HFFc6 (cell line): ENCODE measurements at regions not wholly inside any gene's neighbourhood (a gene's known extent, or its start where the extent isn't known, plus 50 kb on each side); places are given as distances from the start of the nearest gene placed in this dataset.

ENCODE experiments used
- DNase-seq: peaks from one replicate; pipeline ENCODE4 v3.0.0-alpha.2; 2018
- H3K27ac Mint-ChIP-seq: 2 replicates; pipeline ENCODE4 v1.8.0; 2020; ENCODE audit warnings: mild to moderate bottlenecking, mixed read lengths
- H3K27me3 Mint-ChIP-seq: 2 replicates; pipeline ENCODE4 v1.8.0; 2021; ENCODE audit warnings: mild to moderate bottlenecking, moderate library complexity, mixed read lengths; ENCODE audit not compliant: insufficient read depth
- H3K36me3 Mint-ChIP-seq: 2 replicates; pipeline ENCODE4 v1.8.0; 2021; ENCODE audit warnings: low read depth, mixed read lengths
- H3K4me1 Mint-ChIP-seq: 2 replicates; pipeline ENCODE4 v1.8.0; 2020; ENCODE audit warnings: low read depth, mixed read lengths
- H3K4me3 Mint-ChIP-seq: 2 replicates; pipeline ENCODE4 v1.8.0; 2020; ENCODE audit warnings: mild to moderate bottlenecking, moderate library complexity, mixed read lengths
- H3K9me3 Mint-ChIP-seq: 2 replicates; pipeline ENCODE4 v1.8.0; 2020; ENCODE audit warnings: mild to moderate bottlenecking, mixed read lengths
- TF ChIP-seq, protein P1 (sequence below): fragments of 200-600 bp; sonication (generic); IDR thresholded peaks from 2 replicates; pipeline ENCODE4 v1.5.0; 2021; ENCODE audit warnings: antibody characterized with exemption, mild to moderate bottlenecking

DNA sequence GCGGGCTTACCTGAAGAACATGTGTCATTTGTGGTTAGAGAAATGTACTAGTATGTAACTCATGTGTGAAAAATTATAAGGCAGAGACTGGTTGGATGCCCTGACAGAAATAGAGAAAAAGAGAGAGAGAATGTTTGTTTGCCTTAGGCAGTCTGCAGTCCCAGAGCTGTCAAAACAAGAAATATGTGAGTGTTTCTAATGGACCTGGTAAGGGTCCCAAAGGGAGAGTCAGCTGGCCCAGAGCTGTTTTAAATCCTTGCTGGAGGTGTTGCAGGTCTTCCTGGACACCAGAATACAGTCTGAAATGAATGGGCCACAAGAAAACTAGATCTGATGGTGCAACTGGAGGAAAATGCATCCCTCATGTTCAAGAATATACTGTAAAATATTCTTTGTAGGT, 158.3 kb upstream of the OGFRL1 start:
- Mint-ChIP-seq H3K36me3 (no peaks in the 10 kb centered on the region), H3K27me3 (peaks cover 3% of the 10 kb centered on the region)
- TF ChIP-seq, protein P1, sequence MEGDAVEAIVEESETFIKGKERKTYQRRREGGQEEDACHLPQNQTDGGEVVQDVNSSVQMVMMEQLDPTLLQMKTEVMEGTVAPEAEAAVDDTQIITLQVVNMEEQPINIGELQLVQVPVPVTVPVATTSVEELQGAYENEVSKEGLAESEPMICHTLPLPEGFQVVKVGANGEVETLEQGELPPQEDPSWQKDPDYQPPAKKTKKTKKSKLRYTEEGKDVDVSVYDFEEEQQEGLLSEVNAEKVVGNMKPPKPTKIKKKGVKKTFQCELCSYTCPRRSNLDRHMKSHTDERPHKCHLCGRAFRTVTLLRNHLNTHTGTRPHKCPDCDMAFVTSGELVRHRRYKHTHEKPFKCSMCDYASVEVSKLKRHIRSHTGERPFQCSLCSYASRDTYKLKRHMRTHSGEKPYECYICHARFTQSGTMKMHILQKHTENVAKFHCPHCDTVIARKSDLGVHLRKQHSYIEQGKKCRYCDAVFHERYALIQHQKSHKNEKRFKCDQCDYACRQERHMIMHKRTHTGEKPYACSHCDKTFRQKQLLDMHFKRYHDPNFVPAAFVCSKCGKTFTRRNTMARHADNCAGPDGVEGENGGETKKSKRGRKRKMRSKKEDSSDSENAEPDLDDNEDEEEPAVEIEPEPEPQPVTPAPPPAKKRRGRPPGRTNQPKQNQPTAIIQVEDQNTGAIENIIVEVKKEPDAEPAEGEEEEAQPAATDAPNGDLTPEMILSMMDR, result no peak

DNA sequence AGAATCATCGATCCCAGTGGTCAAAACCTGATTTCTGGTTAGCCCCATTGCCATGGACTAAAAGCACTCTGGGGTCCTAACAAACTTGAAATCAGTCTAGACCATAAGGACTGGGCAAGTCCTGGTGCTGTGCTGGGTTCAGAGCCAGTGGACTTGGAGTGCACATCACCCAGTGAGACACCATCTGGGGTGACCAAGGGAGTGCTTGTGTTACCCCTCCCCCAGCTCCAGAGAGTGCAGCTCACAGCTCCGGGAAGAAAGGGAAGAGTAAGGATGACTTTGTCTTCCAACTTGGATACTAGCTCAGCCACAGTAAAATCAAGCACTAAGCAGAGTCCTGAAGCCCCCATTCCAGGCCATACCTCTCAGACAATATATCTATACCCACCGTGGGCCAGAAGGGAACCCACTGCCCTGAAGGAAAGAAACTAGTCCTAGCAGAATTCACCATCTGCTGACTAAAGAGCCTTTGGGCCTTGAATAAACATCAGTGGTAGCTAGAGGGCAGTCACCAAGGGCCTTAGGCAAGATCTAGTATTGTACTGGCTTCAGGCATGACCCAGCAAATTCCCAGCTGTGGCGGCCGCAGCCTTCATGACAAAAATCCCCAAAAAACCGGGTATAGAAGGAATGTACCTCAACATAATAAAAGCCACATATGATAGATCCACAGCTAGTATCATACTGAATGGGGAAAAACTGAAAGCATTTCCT, 153.5 kb upstream of the OGFRL1 start:
- no peak overlapping the region for H3K27ac Mint-ChIP-seq
- no peaks in the 10 kb centered on the region for H3K36me3 Mint-ChIP-seq
- DNase-seq, result no peak
- H3K4me3 Mint-ChIP-seq, result no peak overlapping the region
- H3K27me3 Mint-ChIP-seq, result peaks cover 9% of the 10 kb centered on the region
- peaks cover 6% of the 10 kb centered on the region; the same call in 1 of the 2 replicates for H3K4me1 Mint-ChIP-seq
- H3K9me3 Mint-ChIP-seq, result no peaks in the 10 kb centered on the region
- TF ChIP-seq, protein P1, result no peak

More for the DNA sequence above, 158.3 kb upstream of the OGFRL1 start:
- DNase-seq, result no peak
- Mint-ChIP-seq H3K4me1 (no peaks in the 10 kb centered on the region), H3K4me3 (no peak overlapping the region), H3K9me3 (0 out of 2 replicates have a peak, but pooled peaks cover 5% of the 10 kb centered on the region), H3K27ac (no peak overlapping the region)

DNA sequence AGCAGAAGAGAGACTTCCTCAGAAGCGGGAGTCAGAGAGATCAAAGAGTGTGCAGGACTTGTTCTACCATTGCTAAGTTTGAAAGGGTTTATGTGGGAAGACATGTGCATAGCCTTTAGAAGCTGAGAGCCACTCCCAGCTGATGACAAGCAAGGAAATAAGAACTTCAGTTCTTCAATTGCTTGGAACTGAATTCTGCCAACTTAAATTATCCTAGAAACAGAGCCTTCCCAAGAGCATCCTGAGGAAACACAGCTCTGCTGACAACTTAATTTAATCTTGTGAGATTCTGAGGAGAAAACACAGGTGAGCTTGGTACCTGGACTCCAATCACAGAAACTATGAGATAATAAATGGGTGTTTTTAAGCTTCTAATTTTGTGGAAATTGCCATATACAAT, 150.6 kb upstream of the OGFRL1 start:
- Mint-ChIP-seq H3K9me3 (no peaks in the 10 kb centered on the region), H3K27me3 (peaks cover 6% of the 10 kb centered on the region), H3K36me3 (no peaks in the 10 kb centered on the region), H3K4me3 (no peak overlapping the region), H3K4me1 (peaks cover 6% of the 10 kb centered on the region; the same call in 1 of the 2 replicates), H3K27ac (no peak overlapping the region; the same call in 1 of the 2 replicates)
- DNase-seq, result no peak
- TF ChIP-seq, protein P1, result no peak

DNA sequence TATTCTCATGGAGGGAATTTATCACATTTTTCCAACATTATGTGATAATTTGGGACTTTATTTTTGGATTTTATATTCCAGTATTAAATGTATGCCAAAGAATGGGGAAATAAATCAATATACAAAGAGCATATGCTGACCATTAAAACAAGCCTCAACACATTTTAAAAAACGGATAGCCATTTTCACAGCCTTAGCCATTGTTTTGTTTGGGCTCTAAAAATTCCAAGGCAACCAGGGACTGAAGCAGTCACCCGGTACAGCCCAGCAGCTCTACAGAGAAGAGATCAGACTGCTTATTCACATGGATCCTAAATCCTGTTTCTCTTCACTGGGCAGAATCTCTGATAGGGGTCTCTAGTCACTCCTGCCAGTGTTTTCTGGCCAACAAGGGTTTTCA, 150.2 kb upstream of the OGFRL1 start:
- Mint-ChIP-seq H3K4me1 (peaks cover 6% of the 10 kb centered on the region; the same call in 1 of the 2 replicates), H3K9me3 (no peaks in the 10 kb centered on the region), H3K4me3 (no peak overlapping the region), H3K27me3 (peaks cover 6% of the 10 kb centered on the region), H3K36me3 (no peaks in the 10 kb centered on the region), H3K27ac (no peak overlapping the region; the same call in 1 of the 2 replicates)
- DNase-seq, result no peak
- TF ChIP-seq, protein P1, result no peak

DNA sequence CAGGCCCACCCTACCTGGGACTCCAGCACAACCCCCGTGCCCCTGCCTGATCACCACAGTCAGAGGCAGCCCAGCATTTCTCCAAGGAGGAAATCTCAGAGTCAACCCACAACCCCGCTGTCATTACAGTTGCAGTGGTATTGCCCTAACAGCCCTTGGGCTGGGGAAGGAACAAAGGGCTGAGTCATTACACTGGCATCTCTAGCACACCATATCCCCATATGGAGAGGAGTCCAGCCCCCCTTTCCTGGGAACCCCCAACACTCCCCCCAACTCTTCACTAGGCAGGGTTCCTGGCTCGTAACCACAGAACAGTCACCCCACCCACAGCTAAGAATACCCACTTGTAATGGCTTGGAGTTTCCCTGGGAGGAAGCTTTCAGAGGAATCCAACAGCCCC, 149.4 kb upstream of the OGFRL1 start:
- H3K9me3 Mint-ChIP-seq, result no peaks in the 10 kb centered on the region
- peaks cover 6% of the 10 kb centered on the region; the same call in 1 of the 2 replicates for H3K4me1 Mint-ChIP-seq
- no peak overlapping the region for H3K27ac Mint-ChIP-seq
- TF ChIP-seq, protein P1, result no peak
- H3K36me3 Mint-ChIP-seq, result no peaks in the 10 kb centered on the region
- H3K27me3 Mint-ChIP-seq, result peaks cover 6% of the 10 kb centered on the region
- no peak overlapping the region for H3K4me3 Mint-ChIP-seq
- no peak for DNase-seq
